ENCODE measurements at regions not wholly inside any gene's neighbourhood (a gene's known extent, or its start where the extent isn't known, plus 50 kb on each side); places are given as distances from the start of the nearest gene placed in this dataset.

- no peak for ATAC-seq
Observed at GRCh38 chr1:239263801-239264200, 122.6 kb upstream of the CHRM3 start.

GRCh38 chr1:239262538-239262937, 123.8 kb upstream of the CHRM3 start:
- no peak for ATAC-seq

GRCh38 chr1:239261521-239261920, 124.8 kb upstream of the CHRM3 start:
- ATAC-seq, result no peak

GRCh38 chr1:239260842-239261241, 125.5 kb upstream of the CHRM3 start:
- ATAC-seq, result peak; percentile 36

GRCh38 chr1:239255628-239256160, 130.7 kb upstream of the CHRM3 start:
- ATAC-seq, result no peak

- ATAC-seq, result no peak
Observed at GRCh38 chr1:239254999-239255398, 131.4 kb upstream of the CHRM3 start.

- peak; percentile 80 for ATAC-seq
Observed at GRCh38 chr1:239253032-239253431, 133.3 kb upstream of the CHRM3 start.

GRCh38 chr1:239250353-239251035, 135.9 kb upstream of the CHRM3 start:
- no peak for ATAC-seq

- no peak for ATAC-seq
Observed at GRCh38 chr1:239247285-239247684, 139.1 kb upstream of the CHRM3 start.

GRCh38 chr1:239244084-239244483, 142.3 kb upstream of the CHRM3 start:
- ATAC-seq, result no peak

- no peak for ATAC-seq
Observed at GRCh38 chr1:239243006-239243405, 143.4 kb upstream of the CHRM3 start.

GRCh38 chr1:239242404-239242803, 144.0 kb upstream of the CHRM3 start:
- no peak for ATAC-seq

- no peak for ATAC-seq
Observed at GRCh38 chr1:239240736-239241135, 145.6 kb upstream of the CHRM3 start.

GRCh38 chr1:239239529-239239928, 146.8 kb upstream of the CHRM3 start:
- ATAC-seq, result no peak

- ATAC-seq, result no peak
Observed at GRCh38 chr1:239237912-239238311, 148.5 kb upstream of the CHRM3 start.

GRCh38 chr1:239233626-239234025, 152.7 kb upstream of the CHRM3 start:
- no peak for ATAC-seq

GRCh38 chr1:239232921-239233320, 153.4 kb upstream of the CHRM3 start:
- no peak for ATAC-seq

GRCh38 chr1:239228451-239228850, 157.9 kb upstream of the CHRM3 start:
- no peak for ATAC-seq

- ATAC-seq, result no peak
Observed at GRCh38 chr1:239225396-239225795, 161.0 kb upstream of the CHRM3 start.

GRCh38 chr1:239224100-239224499, 162.3 kb upstream of the CHRM3 start:
- ATAC-seq, result no peak

GRCh38 chr1:239222999-239223398, 163.4 kb upstream of the CHRM3 start:
- ATAC-seq, result no peak

- no peak for ATAC-seq
Observed at GRCh38 chr1:239221656-239222055, 164.7 kb upstream of the CHRM3 start.

GRCh38 chr1:239219679-239220078, 166.7 kb upstream of the CHRM3 start:
- no peak for ATAC-seq

GRCh38 chr1:239218301-239218700, 168.1 kb upstream of the CHRM3 start:
- no peak for ATAC-seq

GRCh38 chr1:239212811-239213220, 173.6 kb upstream of the CHRM3 start:
- ATAC-seq, result no peak
